ENCODE measurements at regions not wholly inside any gene's neighbourhood (a gene's known extent, or its start where the extent isn't known, plus 50 kb on each side); places are given as distances from the start of the nearest gene placed in this dataset.

DNA sequence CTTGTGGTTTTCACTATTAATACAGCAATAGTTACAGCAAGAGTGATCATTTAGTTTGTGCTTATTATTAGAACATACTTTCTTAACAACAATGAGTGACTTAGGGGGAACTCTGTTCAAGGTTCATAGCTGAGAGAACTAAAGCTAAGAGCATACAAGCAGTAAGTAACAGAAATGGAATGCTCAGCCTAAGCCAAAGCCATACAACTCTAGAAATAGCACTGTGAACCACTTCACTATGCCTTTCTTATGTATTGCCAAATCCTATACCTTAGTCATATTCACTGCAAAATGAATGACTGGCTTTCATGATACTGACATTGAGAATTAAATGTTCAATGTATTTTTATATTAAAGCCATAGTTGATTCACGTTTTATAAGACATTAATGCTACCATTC lies 599.7 kb upstream of the SLITRK1 start:
- in situ Hi-C loops (cut with MboI; ENCODE audit: low pct_ligation_motif_present in 1 of 4, low pct_unique_long_range_greater_than_20kb in 1 of 4, low sequenced_read_pairs in 3 of 4): no loop called here
- no peaks in the 10 kb centered on the region for H3K36me3 ChIP-seq
- H3K4me1 ChIP-seq: no peaks in the 10 kb centered on the region
- WGBS, 2 donors (ENCODE audit: low coverage in 1 of 2): 71 to 75% methylated on average over 1 of the region's 1 CpG
- H3K27ac ChIP-seq: no peak overlapping the region
- no peak for DNase-seq
- intact Hi-C loops (cut with DNase I; ENCODE audit: low total_unique reads): no loop called here
- no peak overlapping the region for H3K4me3 ChIP-seq
- TF ChIP-seq POLR2A (IDR thresholded peaks at IDR 0.05) (no peak), POLR2AphosphoS5 (IDR thresholded peaks at IDR 0.05) (no peak), EP300 (IDR thresholded peaks at IDR 0.05; ENCODE audit: low read depth) (no peak)
- TF ChIP-seq, protein P1, sequence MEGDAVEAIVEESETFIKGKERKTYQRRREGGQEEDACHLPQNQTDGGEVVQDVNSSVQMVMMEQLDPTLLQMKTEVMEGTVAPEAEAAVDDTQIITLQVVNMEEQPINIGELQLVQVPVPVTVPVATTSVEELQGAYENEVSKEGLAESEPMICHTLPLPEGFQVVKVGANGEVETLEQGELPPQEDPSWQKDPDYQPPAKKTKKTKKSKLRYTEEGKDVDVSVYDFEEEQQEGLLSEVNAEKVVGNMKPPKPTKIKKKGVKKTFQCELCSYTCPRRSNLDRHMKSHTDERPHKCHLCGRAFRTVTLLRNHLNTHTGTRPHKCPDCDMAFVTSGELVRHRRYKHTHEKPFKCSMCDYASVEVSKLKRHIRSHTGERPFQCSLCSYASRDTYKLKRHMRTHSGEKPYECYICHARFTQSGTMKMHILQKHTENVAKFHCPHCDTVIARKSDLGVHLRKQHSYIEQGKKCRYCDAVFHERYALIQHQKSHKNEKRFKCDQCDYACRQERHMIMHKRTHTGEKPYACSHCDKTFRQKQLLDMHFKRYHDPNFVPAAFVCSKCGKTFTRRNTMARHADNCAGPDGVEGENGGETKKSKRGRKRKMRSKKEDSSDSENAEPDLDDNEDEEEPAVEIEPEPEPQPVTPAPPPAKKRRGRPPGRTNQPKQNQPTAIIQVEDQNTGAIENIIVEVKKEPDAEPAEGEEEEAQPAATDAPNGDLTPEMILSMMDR (IDR thresholded peaks at IDR 0.05): no peak
- H3K9me3 ChIP-seq: peaks cover 0 to 2% of the 10 kb centered on the region in 2 donors
- H3K27me3 ChIP-seq: no peaks in the 10 kb centered on the region

DNA sequence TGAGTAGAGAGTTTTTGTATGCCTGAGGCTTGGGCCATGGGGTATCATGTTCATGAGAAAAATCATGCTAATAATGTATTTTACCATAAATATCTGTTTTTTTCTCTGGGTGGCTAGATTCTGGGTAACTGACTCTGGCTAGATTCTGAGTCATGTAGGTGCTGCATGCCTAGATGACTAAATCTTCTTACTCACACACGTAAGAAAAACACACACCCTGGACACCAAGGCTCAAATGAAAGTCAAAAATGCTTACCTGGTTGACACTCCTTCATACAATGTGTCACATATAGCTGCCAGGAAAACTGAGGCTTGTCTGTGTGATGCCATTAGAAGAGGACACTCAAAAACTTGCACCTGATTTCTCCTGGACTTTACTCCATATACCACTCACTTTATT lies 597.4 kb upstream of the SLITRK1 start:
- Histone ChIP-seq H3K27ac (no peak overlapping the region), H3K4me1 (no peaks in the 10 kb centered on the region), H3K4me3 (no peak overlapping the region), H3K9me3 (no peaks in the 10 kb centered on the region), H3K27me3 (no peaks in the 10 kb centered on the region), H3K36me3 (no peaks in the 10 kb centered on the region)
- intact Hi-C loops (cut with DNase I; ENCODE audit: low total_unique reads) (no loop called here), in situ Hi-C loops (cut with MboI; ENCODE audit: low pct_ligation_motif_present in 1 of 4, low pct_unique_long_range_greater_than_20kb in 1 of 4, low sequenced_read_pairs in 3 of 4) (no loop called here)
- WGBS, 2 donors (ENCODE audit: low coverage in 1 of 2): 86 to 100% methylated on average over 1 of the region's 1 CpG
- no peak for DNase-seq
- TF ChIP-seq EP300 (IDR thresholded peaks at IDR 0.05; ENCODE audit: low read depth) (no peak), POLR2A (IDR thresholded peaks at IDR 0.05) (no peak), POLR2AphosphoS5 (IDR thresholded peaks at IDR 0.05) (no peak)
- TF ChIP-seq, protein P1 (IDR thresholded peaks at IDR 0.05): no peak

- in situ Hi-C loops (cut with MboI; ENCODE audit: low pct_ligation_motif_present in 1 of 4, low pct_unique_long_range_greater_than_20kb in 1 of 4, low sequenced_read_pairs in 3 of 4) (no loop called here), intact Hi-C loops (cut with DNase I; ENCODE audit: low total_unique reads) (no loop called here)
- no peak for DNase-seq
- Histone ChIP-seq H3K9me3 (no peaks in the 10 kb centered on the region), H3K36me3 (no peaks in the 10 kb centered on the region), H3K27ac (no peak overlapping the region), H3K27me3 (no peaks in the 10 kb centered on the region), H3K4me3 (no peak overlapping the region), H3K4me1 (no peaks in the 10 kb centered on the region)
- TF ChIP-seq POLR2AphosphoS5 (IDR thresholded peaks at IDR 0.05) (no peak), EP300 (IDR thresholded peaks at IDR 0.05; ENCODE audit: low read depth) (no peak), POLR2A (IDR thresholded peaks at IDR 0.05) (no peak)
- TF ChIP-seq, protein P1 (IDR thresholded peaks at IDR 0.05): no peak
These were observed 588.3 kb upstream of the SLITRK1 start for GRCh38 chr13:84470528-84470927.

- in situ Hi-C loops (cut with MboI; ENCODE audit: low pct_ligation_motif_present in 1 of 4, low pct_unique_long_range_greater_than_20kb in 1 of 4, low sequenced_read_pairs in 3 of 4): no loop called here
- Histone ChIP-seq H3K4me3 (no peak overlapping the region), H3K9me3 (no peaks in the 10 kb centered on the region), H3K27me3 (no peaks in the 10 kb centered on the region), H3K4me1 (no peaks in the 10 kb centered on the region), H3K27ac (no peak overlapping the region), H3K36me3 (no peaks in the 10 kb centered on the region)
- TF ChIP-seq EP300 (IDR thresholded peaks at IDR 0.05; ENCODE audit: low read depth) (no peak), POLR2AphosphoS5 (IDR thresholded peaks at IDR 0.05) (no peak)
- TF ChIP-seq, protein P1 (IDR thresholded peaks at IDR 0.05): no peak
- intact Hi-C loops (cut with DNase I; ENCODE audit: low total_unique reads): no loop called here
- DNase-seq: no peak
These were observed 584.2 kb upstream of the SLITRK1 start for GRCh38 chr13:84466461-84466860.
